ENCODE measurements at regions not wholly inside any gene's neighbourhood (a gene's known extent, or its start where the extent isn't known, plus 50 kb on each side); places are given as distances from the start of the nearest gene placed in this dataset.

GRCh38 chr2:11953258-11953657, 206.8 kb downstream of the LPIN1 start:
- TF ChIP-seq POLR2A (IDR thresholded peaks at IDR 0.05) (no peak), POLR2AphosphoS5 (IDR thresholded peaks at IDR 0.05) (no peak), CTCF (IDR thresholded peaks at IDR 0.05) (no peak), EP300 (IDR thresholded peaks at IDR 0.05) (no peak)
- Histone ChIP-seq H3K4me1 (peaks cover 10% of the 10 kb centered on the region), H3K27ac (no peak overlapping the region), H3K27me3 (peaks cover 4% of the 10 kb centered on the region), H3K9me3 (no peaks in the 10 kb centered on the region), H3K4me3 (no peak overlapping the region), H3K36me3 (no peaks in the 10 kb centered on the region)
- 74% methylated on average over 3 of the region's 3 CpGs for WGBS
- DNase-seq (ENCODE audit: low spot score in 2 of 2): no peak

- Histone ChIP-seq H3K27ac (no peak overlapping the region), H3K4me1 (peaks cover 10% of the 10 kb centered on the region), H3K9me3 (no peaks in the 10 kb centered on the region), H3K27me3 (peaks cover 4% of the 10 kb centered on the region), H3K4me3 (no peak overlapping the region), H3K36me3 (no peaks in the 10 kb centered on the region)
- TF ChIP-seq POLR2AphosphoS5 (IDR thresholded peaks at IDR 0.05) (no peak), CTCF (IDR thresholded peaks at IDR 0.05) (no peak), POLR2A (IDR thresholded peaks at IDR 0.05) (no peak), EP300 (IDR thresholded peaks at IDR 0.05) (no peak)
- DNase-seq (ENCODE audit: low spot score in 2 of 2): no peak
- 33% methylated on average over 2 of the region's 2 CpGs for WGBS
Measured at GRCh38 chr2:11955314-11955713, 208.9 kb downstream of the LPIN1 start.

DNA sequence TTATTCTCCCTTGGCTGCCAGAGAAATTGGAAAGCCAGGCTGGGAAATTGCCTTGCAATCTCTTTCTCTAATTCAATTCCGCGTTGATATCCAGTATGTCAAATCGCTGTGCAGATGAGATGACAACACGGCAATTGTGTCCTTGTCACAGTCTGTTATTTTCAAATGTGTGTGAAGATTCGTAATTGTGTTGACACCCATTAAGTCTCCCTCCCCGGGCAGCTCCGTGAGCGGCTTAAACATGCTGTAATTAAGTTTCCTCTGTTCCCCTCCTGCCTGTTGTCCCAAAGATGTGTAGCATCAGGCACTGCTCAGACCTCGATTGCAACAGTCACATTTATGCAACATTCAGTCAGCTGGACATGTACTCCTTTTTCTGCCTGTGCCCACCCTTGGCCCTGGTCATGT, 209.5 kb downstream of the LPIN1 start:
- 75% methylated on average over 9 of the region's 9 CpGs for WGBS
- Histone ChIP-seq H3K27ac (no peak overlapping the region), H3K4me3 (no peak overlapping the region), H3K27me3 (peaks cover 4% of the 10 kb centered on the region), H3K4me1 (peaks cover 8% of the 10 kb centered on the region), H3K9me3 (no peaks in the 10 kb centered on the region), H3K36me3 (no peaks in the 10 kb centered on the region)
- no peak for TF ChIP-seq EP300 (IDR thresholded peaks at IDR 0.05)
- no peak for TF ChIP-seq POLR2AphosphoS5 (IDR thresholded peaks at IDR 0.05)
- no peak for TF ChIP-seq CTCF (IDR thresholded peaks at IDR 0.05)
- TF ChIP-seq POLR2A (IDR thresholded peaks at IDR 0.05): no peak
- DNase-seq (ENCODE audit: low spot score in 2 of 2): no peak

DNA sequence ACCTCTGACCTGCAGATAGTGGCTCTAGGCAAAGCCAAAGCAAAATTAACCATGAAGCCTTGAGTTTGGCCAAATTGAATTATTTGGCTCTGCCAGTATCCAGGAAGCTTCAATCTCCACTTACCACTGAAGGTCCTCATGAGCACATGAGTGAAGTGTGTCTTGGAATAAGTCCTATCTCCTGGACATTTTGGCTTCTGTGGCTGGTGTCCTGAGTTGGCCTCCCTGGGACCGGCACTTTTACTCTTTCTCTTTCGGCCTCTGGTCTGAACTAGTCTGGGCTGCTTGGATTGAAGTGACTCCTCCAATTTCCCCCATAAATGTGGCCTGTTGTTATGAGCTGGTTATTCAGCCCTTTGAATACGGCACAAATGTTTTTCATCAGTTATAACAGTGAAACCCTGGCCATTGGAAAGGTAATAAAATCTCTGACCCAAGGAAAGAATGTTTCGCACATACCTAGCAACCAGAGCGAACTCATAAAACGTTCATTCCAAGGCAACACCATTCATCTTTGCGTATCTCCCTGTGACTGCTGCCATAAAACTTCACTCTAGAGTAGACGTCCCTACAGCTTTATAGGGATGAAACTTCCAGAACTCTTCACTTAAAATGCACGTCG, 216.4 kb downstream of the LPIN1 start:
- Histone ChIP-seq H3K36me3 (no peaks in the 10 kb centered on the region), H3K4me3 (no peak overlapping the region)
- WGBS: 93% methylated on average over 10 of the region's 10 CpGs

DNA sequence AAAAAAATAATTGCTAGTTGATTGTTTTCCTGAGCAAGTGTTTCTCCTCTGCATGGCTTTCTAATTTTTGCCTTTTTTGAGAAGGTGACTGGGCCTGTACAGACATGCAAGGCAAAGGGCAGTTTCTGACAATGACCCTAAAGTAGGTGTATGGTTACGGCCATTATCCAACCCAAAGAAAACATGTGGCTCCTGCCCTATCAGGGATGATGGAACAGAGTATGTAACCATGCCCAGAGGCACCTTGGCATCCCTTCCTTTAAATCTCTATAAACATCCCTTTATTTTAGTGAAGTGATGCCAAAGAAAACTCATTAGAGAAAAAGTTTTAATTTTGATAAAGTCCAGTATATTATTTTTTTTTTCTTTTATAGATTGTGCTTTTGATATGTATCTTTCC, 217.5 kb downstream of the LPIN1 start:
- Histone ChIP-seq H3K4me3 (no peak overlapping the region), H3K9me3 (no peaks in the 10 kb centered on the region), H3K36me3 (no peaks in the 10 kb centered on the region), H3K27ac (no peak overlapping the region), H3K4me1 (peaks cover 12% of the 10 kb centered on the region), H3K27me3 (no peaks in the 10 kb centered on the region)
- no peak for TF ChIP-seq POLR2A (IDR thresholded peaks at IDR 0.05)
- no peak for TF ChIP-seq EP300 (IDR thresholded peaks at IDR 0.05)
- TF ChIP-seq POLR2AphosphoS5 (IDR thresholded peaks at IDR 0.05): no peak
- no peak for TF ChIP-seq CTCF (IDR thresholded peaks at IDR 0.05)
- 63% methylated on average over 1 of the region's 1 CpG for WGBS
- no peak for DNase-seq (ENCODE audit: low spot score in 2 of 2)

More for the DNA sequence above, 216.4 kb downstream of the LPIN1 start:
- H3K27ac ChIP-seq: no peak overlapping the region
- no peak for TF ChIP-seq POLR2AphosphoS5 (IDR thresholded peaks at IDR 0.05)
- no peak for TF ChIP-seq EP300 (IDR thresholded peaks at IDR 0.05)
- no peak for TF ChIP-seq CTCF (IDR thresholded peaks at IDR 0.05)
- TF ChIP-seq POLR2A (IDR thresholded peaks at IDR 0.05): no peak
- no peak for DNase-seq (ENCODE audit: low spot score in 2 of 2)
- no peaks in the 10 kb centered on the region for H3K27me3 ChIP-seq
- no peaks in the 10 kb centered on the region for H3K9me3 ChIP-seq
- peaks cover 4% of the 10 kb centered on the region for H3K4me1 ChIP-seq

Measured in suprapubic skin (tissue), 4 donors.